GM12873 (cell line): ENCODE measurements at regions not wholly inside any gene's neighbourhood (a gene's known extent, or its start where the extent isn't known, plus 50 kb on each side); places are given as distances from the start of the nearest gene placed in this dataset.
A peak's percentile ranks its signal among the peaks of the same experiment; 100 is the strongest.

Experiments used
- CTCF ChIP-seq: IDR thresholded peaks from 2 replicates; pipeline ENCODE4 v1.5.1; 2012; ENCODE audit warnings: low read depth, mild to moderate bottlenecking, moderate library complexity, low read length, control low read depth; ENCODE audit not compliant: insufficient read depth; ENCODE audit errors: missing control alignments

DNA sequence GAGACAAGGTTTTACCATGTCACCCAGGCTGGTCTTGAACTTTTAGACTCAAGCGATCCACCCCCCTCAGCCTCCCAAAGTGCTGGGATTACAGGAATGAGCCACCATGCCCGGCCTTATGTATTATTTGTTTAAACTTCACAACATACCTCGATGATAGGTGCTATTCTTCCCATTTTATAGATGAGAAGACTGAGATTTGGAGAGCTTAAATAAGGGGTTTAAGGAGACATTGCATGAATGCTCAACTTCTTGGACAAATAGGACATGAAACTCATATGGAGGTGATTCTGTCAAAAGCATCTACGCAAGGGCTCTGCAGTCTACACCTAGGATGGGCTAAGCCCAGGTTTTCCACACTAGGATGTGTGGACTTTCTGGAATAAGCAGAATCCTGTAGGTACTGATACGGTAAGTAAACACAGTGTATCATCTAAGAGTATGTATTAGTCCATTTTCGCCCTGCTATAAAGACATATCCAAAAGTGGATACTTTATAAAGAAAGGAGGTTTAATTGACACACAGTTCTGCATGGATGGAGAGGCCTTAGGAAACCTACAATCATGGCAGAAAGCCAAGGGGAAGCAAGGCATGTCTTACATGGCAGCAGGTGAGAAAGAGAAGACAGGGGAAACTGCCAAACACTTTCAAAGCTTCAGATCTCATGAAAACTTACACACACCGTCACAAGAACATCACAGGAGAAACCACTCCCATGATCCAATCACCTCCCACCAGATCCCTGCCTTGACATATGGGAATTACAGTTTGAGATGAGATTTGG is 62.8 kb upstream of the CAPRIN1 start:
- no peak for TF ChIP-seq CTCF

DNA sequence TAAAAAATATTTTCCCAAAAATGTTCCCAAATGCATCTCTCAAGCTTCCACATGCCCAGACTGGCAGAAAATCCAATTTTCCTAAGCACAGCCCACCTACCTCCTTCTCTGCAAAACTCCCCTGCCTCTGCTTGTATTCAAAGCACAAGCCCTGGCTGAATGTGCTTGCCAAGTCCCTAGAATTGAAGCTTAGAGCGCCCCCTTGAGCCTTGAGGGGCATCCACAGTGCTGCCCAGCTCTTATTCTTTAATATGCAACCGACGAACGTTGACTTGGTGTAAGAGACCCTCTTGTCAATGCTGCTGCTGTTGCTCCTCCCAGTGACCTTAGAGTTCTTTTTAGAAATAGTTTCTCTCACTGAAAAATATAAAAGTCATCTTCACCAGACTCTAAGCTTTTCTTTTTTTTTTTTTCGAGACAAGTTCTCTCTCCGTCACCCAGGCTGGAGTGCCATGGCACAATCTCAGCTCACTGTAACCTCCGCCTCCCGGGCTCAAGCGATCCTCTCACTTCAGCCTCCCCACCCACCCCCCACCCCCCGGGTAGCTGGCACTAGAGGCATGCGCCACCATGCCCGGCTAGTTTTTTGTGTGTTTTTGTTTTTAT is 63.5 kb upstream of the CAPRIN1 start:
- TF ChIP-seq CTCF, result peak; percentile 84

DNA sequence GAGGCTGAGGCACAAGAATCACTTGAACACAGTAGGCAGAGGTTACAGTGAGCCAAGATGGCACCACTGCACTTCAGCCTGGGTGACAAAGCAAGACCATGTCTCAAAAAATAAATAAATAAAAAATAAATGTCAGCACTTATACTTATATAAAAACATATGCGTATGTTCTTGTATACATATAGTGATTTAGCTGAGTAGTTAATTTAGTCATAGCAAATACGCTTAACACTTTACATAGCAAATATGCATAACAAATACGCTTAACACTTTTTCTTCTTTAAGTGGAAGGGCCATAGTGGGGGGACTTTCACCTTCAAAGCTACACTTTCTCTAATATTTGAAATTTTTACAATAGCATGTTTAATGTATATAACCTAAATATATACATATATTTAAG is 64.0 kb upstream of the CAPRIN1 start:
- TF ChIP-seq CTCF, result no peak

GRCh38 chr11:33984682-33985389 is 66.7 kb upstream of the CAPRIN1 start:
- TF ChIP-seq CTCF, result peak; percentile 8

DNA sequence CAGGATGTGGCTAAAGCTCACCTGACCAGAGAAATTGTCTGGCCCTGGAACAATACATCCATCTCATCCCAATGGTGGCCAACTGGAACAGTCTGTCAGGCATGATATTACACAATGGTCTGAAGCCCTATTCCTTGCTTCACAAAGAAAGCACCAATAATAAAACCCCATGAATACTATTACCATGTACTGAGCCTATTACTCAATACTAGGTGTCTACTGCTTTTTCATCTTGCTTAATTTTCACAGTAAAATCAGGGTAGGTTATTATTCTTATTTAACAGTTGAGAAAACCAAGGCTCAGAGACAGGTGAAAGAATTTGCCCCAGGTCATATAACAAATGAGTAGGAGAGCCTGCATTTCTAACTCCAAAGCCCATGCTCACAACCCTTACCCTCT is 68.9 kb upstream of the CAPRIN1 start:
- no peak for TF ChIP-seq CTCF

DNA sequence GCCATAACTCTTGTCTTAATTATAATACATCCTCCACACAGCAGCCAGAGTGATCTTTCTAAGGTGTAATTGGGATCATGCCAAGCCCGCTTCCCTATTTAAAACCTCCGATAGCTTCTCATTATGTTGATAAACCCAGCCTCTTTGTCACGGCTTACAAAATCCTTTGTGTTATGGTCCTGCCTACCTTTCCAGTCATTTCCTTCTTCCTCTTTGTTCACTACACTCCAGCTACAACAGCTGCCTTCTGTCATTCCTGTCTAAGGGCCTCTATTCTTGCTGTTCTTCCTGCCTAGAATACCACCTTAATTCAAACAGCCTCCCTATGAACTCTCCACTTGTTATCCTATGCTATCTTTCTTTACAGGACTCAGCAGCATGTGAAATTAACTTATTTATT is 70.6 kb upstream of the CAPRIN1 start:
- TF ChIP-seq CTCF, result no peak

DNA sequence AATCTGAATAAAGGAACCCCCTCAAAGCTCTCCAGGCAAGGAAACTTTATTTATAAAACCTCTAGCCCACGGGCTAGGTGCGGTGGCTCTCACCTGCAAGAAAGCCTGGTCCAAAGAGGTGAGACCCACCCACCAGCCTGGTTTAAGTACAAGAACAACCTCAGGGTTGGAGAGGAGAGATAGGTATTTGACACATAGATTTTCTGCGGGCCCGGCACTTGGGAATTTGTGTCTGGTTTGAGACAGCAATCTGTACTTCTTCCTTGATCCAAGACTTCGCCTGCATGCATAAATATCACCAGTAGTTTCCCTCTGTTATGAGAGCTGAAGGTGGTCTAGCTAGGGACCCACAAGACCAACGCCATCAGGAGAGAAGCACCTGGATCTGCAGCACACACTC is 73.2 kb upstream of the CAPRIN1 start:
- TF ChIP-seq CTCF, result no peak
